Esophagus muscularis mucosa (tissue), 4 donors: ENCODE measurements at regions not wholly inside any gene's neighbourhood (a gene's known extent, or its start where the extent isn't known, plus 50 kb on each side); places are given as distances from the start of the nearest gene placed in this dataset.

Experiments used
- DNase-seq: peaks from one replicate; pipeline ENCODE4 v3.0.0-alpha.2; 2017; ENCODE audit errors: extremely low spot score
- H3K27ac ChIP-seq, 4 donors: fragments of 200-600 bp; sonication (generic); replicated peaks in 1 of 4; 1 replicate in 3 of 4; 2 replicates in 1 of 4; pipeline ENCODE4 v1.5.1; 2016 to 2019; ENCODE audit warnings: mild to moderate bottlenecking in 1 of 4
- H3K27me3 ChIP-seq, 4 donors: fragments of 200-600 bp; sonication (generic); one replicate each; pipeline versions ENCODE4 v1.5.1 to v1.6.0; 2016 to 2019
- H3K36me3 ChIP-seq, 4 donors: fragments of 200-600 bp; sonication (generic); one replicate each; pipeline ENCODE4 v1.5.1; 2016 to 2019
- H3K4me1 ChIP-seq, 4 donors: fragments of 200-600 bp; sonication (generic); one replicate each; pipeline ENCODE4 v1.5.1; 2016 to 2019
- H3K4me3 ChIP-seq, 4 donors: fragments of 200-600 bp; sonication (generic); 1 replicate in 2 of 4; 2 replicates in 2 of 4; pipeline ENCODE4 v1.5.1; 2016 to 2019; ENCODE audit warnings: mild to moderate bottlenecking in 4 of 4, moderate library complexity in 1 of 4
- H3K9me3 ChIP-seq, 4 donors: fragments of 200-600 bp; sonication (generic); 1 replicate in 3 of 4; 2 replicates in 1 of 4; pipeline ENCODE4 v1.5.1; 2016 to 2019
- EP300 ChIP-seq: sonication (generic); formaldehyde crosslinking; IDR thresholded peaks from one replicate; pipeline ENCODE4 v1.6.1; 2017; ENCODE audit warnings: antibody characterized with exemption
- POLR2A ChIP-seq: fragments of 450-650 bp; IDR thresholded peaks from one replicate; pipeline ENCODE4 v1.6.1; 2017; ENCODE audit warnings: antibody characterized with exemption, moderate library complexity, mild to moderate bottlenecking, low read depth
- POLR2AphosphoS5 ChIP-seq, 2 donors: sonication (generic); formaldehyde crosslinking; IDR thresholded peaks; one replicate each; pipeline ENCODE4 v1.6.1; 2017; ENCODE audit warnings: antibody characterized with exemption in 2 of 2
- WGBS: methylation state at CpG from one replicate; pipeline ENCODE4 v1.1.5; 2018; 5-methylcytosine and 5-hydroxymethylcytosine counted together
- intact Hi-C: fragments of 100-400 bp; cut with DNase I; formaldehyde crosslinking; loops from one replicate; pipeline ENCODE4 v1.15.1; 2023
- TF ChIP-seq, protein P1 (sequence below), 3 experiments: fragments of 200-600 bp in 2 of 3; fragments of 450-650 bp in 1 of 3; sonication (generic) in 2 of 3; IDR thresholded peaks; one replicate each; pipeline ENCODE4 v1.5.1; 2017 to 2019; ENCODE audit warnings: antibody characterized with exemption in 3 of 3, mild to moderate bottlenecking in 2 of 3, moderate library complexity in 1 of 3

DNA sequence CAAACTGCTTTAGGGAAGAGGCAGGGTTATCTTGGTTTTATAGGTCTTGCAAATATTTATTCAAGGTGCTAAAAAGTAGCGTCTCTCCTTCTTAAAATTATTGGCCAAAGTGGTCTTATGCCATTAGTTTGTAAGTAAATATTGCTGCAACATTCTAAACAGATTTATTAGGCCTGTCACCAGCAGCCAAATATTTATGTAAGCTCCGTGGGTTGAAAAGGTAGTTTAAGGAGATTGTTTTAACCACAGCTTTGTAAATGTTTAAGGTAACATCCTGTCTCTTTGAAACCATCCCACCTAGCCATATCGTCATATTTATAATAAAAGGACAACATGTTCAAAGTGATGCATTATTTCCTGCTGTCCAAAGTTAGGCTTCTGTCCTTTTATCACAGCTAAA is 210.1 kb upstream of the LNX1 start:
- no peak overlapping the region for H3K27ac ChIP-seq
- no peaks in the 10 kb centered on the region for H3K9me3 ChIP-seq
- intact Hi-C loops: no loop called here
- no peaks in the 10 kb centered on the region for H3K4me1 ChIP-seq
- no peaks in the 10 kb centered on the region for H3K27me3 ChIP-seq
- 50% methylated on average over 3 of the region's 3 CpGs for WGBS
- no peaks in the 10 kb centered on the region for H3K36me3 ChIP-seq
- TF ChIP-seq EP300 (no peak), POLR2A (no peak), POLR2AphosphoS5 (IDR thresholded peaks at IDR 0.05) (no peak)
- TF ChIP-seq, protein P1, sequence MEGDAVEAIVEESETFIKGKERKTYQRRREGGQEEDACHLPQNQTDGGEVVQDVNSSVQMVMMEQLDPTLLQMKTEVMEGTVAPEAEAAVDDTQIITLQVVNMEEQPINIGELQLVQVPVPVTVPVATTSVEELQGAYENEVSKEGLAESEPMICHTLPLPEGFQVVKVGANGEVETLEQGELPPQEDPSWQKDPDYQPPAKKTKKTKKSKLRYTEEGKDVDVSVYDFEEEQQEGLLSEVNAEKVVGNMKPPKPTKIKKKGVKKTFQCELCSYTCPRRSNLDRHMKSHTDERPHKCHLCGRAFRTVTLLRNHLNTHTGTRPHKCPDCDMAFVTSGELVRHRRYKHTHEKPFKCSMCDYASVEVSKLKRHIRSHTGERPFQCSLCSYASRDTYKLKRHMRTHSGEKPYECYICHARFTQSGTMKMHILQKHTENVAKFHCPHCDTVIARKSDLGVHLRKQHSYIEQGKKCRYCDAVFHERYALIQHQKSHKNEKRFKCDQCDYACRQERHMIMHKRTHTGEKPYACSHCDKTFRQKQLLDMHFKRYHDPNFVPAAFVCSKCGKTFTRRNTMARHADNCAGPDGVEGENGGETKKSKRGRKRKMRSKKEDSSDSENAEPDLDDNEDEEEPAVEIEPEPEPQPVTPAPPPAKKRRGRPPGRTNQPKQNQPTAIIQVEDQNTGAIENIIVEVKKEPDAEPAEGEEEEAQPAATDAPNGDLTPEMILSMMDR (IDR thresholded peaks at IDR 0.05): no peak
- no peak overlapping the region for H3K4me3 ChIP-seq
- no peak for DNase-seq

DNA sequence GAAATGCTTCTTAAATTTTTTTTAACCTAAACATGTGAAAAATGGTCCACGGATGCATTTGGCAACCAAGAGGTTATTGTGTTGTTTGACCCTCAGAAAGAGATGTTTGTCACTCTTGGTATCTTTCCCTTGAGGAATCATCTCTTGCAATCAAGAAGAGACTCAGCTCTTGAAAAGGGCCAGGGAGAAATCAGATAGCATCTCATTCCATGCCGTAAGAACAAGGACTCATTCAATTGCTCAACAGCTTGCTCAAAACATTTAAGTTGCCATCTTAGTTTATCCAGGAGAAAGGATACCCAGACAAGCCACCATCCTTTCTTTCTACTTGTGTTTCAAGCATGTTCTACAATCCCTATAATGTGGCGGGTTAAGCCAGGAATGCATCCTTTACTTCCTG is 209.5 kb upstream of the LNX1 start:
- H3K27ac ChIP-seq: no peak overlapping the region
- 81% methylated on average over 3 of the region's 3 CpGs for WGBS
- H3K4me3 ChIP-seq: no peak overlapping the region
- intact Hi-C loops: no loop called here
- no peaks in the 10 kb centered on the region for H3K9me3 ChIP-seq
- no peak for TF ChIP-seq POLR2AphosphoS5 (IDR thresholded peaks at IDR 0.05)
- TF ChIP-seq EP300: no peak
- no peak for TF ChIP-seq POLR2A
- TF ChIP-seq, protein P1 (IDR thresholded peaks at IDR 0.05): no peak
- DNase-seq: peak; percentile 45
- no peaks in the 10 kb centered on the region for H3K36me3 ChIP-seq
- no peaks in the 10 kb centered on the region for H3K27me3 ChIP-seq
- H3K4me1 ChIP-seq: no peaks in the 10 kb centered on the region

DNA sequence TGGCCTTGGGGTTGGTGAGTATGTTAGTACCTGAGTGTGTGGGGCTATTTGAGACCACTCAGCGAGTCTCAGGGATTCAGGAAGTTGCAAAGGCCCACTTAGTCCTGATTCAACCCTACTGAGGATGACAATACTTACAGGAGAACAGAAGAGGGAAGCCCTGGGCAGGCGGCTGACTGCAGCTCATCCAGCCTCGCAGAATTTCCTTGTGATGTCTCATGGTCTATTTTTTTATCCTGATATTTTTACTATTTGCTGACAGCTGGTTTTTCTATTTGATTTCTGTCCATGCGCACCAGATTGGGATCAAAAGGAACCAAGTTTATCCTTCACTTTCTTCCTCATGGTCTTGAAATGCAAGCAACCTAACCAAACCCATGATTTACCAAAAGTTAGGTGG is 201.8 kb upstream of the LNX1 start:
- Histone ChIP-seq H3K36me3 (no peaks in the 10 kb centered on the region), H3K27me3 (no peaks in the 10 kb centered on the region), H3K9me3 (no peaks in the 10 kb centered on the region), H3K4me1 (no peaks in the 10 kb centered on the region), H3K27ac (no peak overlapping the region), H3K4me3 (no peak overlapping the region)
- intact Hi-C loops: no loop called here
- 98% methylated on average over 4 of the region's 4 CpGs for WGBS
- TF ChIP-seq POLR2AphosphoS5 (IDR thresholded peaks at IDR 0.05): no peak
- no peak for TF ChIP-seq POLR2A
- no peak for TF ChIP-seq EP300
- TF ChIP-seq, protein P1 (IDR thresholded peaks at IDR 0.05): no peak
- DNase-seq: peak; percentile 17

DNA sequence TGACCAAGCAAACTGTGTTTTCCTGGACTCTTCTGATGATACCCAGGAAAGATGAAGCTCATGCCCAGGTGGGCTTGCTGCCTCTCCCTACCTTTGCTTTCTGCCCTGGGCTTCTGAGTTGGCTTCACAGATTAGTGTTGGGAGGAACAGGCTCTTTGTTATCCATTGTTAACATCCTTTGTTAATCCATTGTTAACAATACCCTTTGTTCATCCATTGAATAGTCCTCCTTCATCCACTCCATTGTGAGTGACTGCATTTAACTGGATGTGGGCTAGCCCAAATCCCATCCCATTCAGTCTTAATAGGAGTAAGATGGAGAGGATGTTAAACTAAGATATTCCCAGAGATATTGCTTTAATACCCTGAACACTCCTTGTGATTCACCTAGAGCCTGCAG is 199.0 kb upstream of the LNX1 start:
- Histone ChIP-seq H3K9me3 (no peaks in the 10 kb centered on the region), H3K4me1 (peaks cover 0 to 16% (median 5%) of the 10 kb centered on the region in 4 donors), H3K27me3 (no peaks in the 10 kb centered on the region), H3K4me3 (no peak overlapping the region), H3K36me3 (no peaks in the 10 kb centered on the region), H3K27ac (no peak overlapping the region)
- no peak for DNase-seq
- intact Hi-C loops: no loop called here
- TF ChIP-seq, protein P1 (IDR thresholded peaks at IDR 0.05): no peak
- TF ChIP-seq POLR2A (no peak), POLR2AphosphoS5 (IDR thresholded peaks at IDR 0.05) (no peak), EP300 (no peak)

DNA sequence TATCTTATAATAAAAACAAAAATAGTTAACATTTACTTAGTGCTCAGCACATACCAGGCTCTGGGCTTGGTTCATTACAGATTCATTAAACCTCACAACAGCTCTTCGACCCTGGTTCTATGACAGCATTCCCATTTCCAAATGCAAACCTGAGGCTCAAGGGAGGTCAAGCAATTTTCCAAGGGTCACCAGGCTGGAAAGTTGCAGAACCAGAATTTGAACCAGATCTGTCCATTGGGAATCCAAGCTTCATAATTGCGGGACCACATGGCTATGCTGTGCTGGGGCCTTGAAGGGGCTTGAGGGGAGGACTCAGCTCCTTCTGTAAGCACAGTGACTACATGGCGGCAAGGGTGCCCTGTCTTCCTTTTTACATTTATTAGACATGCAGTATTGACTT is 197.3 kb upstream of the LNX1 start:
- H3K4me1 ChIP-seq: peaks cover 0 to 16% (median 5%) of the 10 kb centered on the region in 4 donors
- no peaks in the 10 kb centered on the region for H3K36me3 ChIP-seq
- WGBS: 100% methylated on average over 3 of the region's 3 CpGs
- H3K4me3 ChIP-seq: no peak overlapping the region
- TF ChIP-seq POLR2A (no peak), EP300 (no peak), POLR2AphosphoS5 (IDR thresholded peaks at IDR 0.05) (no peak)
- TF ChIP-seq, protein P1 (IDR thresholded peaks at IDR 0.05): no peak
- H3K27ac ChIP-seq: no peak overlapping the region
- no peaks in the 10 kb centered on the region for H3K9me3 ChIP-seq
- H3K27me3 ChIP-seq: no peaks in the 10 kb centered on the region
- intact Hi-C loops: no loop called here
- DNase-seq: peak; percentile 53
